ENCODE measurements at regions not wholly inside any gene's neighbourhood (a gene's known extent, or its start where the extent isn't known, plus 50 kb on each side); places are given as distances from the start of the nearest gene placed in this dataset.

DNA sequence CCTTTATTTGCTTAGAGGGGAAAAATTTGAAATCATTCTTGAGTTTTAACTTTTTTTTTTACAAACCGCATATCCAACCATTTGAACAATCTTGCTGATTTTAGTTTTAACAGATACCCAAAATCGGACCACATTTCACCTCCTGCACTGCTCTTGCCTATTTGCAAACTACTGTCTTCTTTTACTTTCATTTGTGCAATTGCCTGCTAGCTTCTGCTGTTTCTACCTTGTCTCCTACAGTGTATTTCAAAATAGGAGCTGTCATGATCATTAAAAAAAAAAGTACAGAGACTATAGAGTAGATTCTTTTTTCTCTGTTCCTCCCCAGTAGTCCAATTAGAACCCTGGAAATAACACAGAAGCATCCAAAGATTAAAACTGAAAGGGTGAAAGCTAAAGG is 1081.2 kb downstream of the SOCS6 start:
- TF ChIP-seq CTCF (IDR thresholded peaks at IDR 0.05 in 2 of 3, conservative IDR thresholded peaks at IDR 0.05 in 1 of 3; ENCODE audit: borderline replicate concordance in 1 of 3, insufficient read depth in 1 of 3, low read depth in 2 of 3, low read length in 2 of 3) = no peak
- no peak for TF ChIP-seq EZH2 (IDR thresholded peaks at IDR 0.05)
- no peak for TF ChIP-seq ZNF274 (IDR thresholded peaks at IDR 0.05; ENCODE audit: low read depth, low read length)
- TF ChIP-seq MAX (IDR thresholded peaks at IDR 0.05) = no peak
- TF ChIP-seq RAD21 (IDR thresholded peaks at IDR 0.05; ENCODE audit: low read depth) = no peak
- TF ChIP-seq ATF3 (IDR thresholded peaks at IDR 0.05) = no peak
- no peak for TF ChIP-seq POLR2A (IDR thresholded peaks at IDR 0.05; ENCODE audit: borderline replicate concordance, extremely low read depth, insufficient read depth, insufficient read length)
- TF ChIP-seq POLR2AphosphoS5 (IDR thresholded peaks at IDR 0.05; ENCODE audit: low read depth, low read length) = no peak

All from HCT116 (cell line).